ENCODE measurements at regions not wholly inside any gene's neighbourhood (a gene's known extent, or its start where the extent isn't known, plus 50 kb on each side); places are given as distances from the start of the nearest gene placed in this dataset.

DNA sequence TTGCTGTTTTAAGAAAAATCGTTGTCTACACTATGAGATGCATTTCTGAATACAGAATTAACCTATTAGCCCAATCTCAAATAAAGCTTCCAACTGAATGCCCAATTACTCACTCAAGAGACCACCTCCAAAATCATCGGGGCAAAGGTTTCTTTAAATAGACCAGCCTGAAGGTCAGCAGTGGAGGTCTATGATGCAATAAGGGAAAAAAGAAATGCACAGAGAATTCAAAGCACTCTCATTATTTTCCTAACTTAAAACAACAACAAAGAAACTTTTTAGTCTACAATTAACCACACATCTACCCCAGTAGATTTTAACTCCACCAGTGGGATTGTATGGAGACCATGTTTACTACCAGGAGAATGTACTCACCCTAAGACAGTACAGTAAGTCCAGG, 657.7 kb upstream of the CCDC54 start:
- in situ Hi-C loops (cut with MboI; ENCODE audit: low sequenced_read_pairs): no loop called here

DNA sequence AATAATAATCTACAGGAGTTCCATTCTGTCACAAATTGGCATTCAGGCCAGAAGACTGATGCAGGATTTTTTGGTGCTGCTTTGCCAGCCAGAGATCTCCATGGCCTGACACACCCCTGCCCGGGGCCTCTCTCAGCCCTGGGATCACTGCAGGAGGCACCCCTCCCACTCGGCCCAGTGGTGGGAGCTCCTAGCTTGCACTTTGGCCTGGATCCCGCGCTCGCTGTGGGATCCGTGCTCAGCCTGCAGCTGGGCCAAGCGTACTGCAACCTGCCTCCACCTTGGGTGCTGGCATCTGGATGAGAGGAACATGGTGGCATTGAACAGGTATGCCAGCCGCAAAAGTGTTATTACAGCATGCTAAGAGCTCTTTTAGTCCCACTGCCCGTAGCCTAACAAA, 656.7 kb upstream of the CCDC54 start:
- in situ Hi-C loops (cut with MboI; ENCODE audit: low sequenced_read_pairs): no loop called here

DNA sequence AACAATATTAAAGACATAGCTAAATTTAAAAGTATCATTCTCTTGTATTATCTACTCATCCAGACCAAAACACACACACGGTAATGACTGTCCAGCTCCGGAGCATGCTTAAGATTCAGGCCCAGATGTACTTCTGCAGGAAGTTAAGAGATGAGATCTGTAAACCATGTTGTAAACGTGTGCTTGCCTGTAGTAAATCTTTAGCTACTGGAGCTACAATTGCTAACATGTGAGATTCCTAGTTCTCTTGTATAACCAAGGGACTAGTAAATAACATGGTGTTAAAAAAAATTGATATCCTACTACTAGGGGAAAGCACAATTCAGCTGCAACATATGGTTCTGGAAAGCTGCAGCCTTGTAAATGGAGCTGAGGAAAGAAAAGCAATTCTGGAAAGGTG, 651.7 kb upstream of the CCDC54 start:
- in situ Hi-C loops (cut with MboI; ENCODE audit: low sequenced_read_pairs): no loop called here

DNA sequence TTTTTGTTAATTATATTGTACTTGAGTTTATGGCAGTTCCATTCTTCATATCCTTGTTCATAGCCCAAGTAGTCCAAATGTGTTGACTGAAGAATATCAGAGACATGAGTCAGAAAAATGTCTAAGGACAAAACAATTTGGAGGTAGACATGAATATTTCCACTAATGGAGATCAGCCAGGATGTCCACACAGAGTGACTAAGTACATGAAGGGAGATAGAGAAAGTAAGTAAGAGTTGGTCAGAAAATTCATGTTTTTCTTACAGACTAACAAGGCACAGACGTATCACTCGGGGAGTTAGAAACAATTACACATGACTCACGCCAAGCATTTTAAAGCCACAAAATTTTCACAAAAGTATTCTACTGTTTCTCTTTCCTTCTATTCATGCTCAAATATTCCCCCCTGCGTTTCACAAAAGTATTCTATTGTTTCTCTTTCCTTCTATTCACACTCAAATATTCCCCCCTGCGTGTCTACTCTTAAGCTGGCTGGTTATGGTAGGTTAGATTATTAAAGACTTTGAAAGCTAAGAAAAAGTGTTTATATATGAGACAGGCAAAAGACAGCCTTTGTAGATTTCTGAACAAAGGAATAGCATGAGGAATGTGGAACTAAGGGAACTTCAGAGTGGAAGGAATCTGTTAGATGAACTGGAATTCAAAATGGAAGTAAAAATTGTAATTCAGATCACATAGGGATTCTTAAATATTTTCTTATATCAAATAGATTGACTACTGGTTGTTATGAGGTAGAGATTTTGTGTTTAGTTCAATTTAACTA, 648.7 kb upstream of the CCDC54 start:
- in situ Hi-C loops (cut with MboI; ENCODE audit: low sequenced_read_pairs): no loop called here

DNA sequence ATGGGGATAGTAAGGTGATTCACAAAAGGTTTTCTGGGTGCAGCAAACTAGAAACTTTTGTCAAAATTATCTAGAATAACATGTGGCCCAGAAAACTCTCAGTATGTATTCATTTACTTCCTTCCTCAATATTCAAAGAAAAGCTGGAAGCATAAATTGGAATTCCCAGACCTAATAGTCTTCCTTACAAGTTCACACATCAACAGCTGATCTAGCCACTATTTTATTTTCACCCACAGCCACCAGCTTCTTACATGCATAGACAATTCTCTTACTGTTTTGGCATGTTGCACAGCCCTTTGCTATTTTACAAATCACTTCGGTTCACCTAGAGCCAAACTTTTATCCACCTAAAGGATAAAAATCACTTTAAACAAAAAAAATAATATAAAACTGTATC, 647.8 kb upstream of the CCDC54 start:
- in situ Hi-C loops (cut with MboI; ENCODE audit: low sequenced_read_pairs): no loop called here

DNA sequence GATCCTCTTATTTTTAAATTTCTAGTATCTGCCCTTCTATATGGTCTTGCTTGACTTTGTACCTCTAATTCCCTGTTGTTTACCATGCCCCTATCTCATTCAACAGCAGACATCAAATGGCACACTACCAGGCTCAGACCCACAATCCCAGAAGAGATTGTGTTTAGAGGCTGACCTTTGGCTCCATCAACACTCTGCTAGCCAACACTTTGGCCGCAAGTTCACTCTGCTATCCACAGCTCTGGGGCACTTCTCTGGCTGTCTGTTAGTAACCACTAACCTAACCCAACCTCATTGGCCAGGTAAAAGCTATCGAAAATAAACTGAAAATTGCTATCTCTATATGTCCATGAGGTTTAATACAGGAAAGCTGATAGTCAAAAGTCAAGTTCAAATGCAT, 646.0 kb upstream of the CCDC54 start:
- in situ Hi-C loops (cut with MboI; ENCODE audit: low sequenced_read_pairs): no loop called here

DNA sequence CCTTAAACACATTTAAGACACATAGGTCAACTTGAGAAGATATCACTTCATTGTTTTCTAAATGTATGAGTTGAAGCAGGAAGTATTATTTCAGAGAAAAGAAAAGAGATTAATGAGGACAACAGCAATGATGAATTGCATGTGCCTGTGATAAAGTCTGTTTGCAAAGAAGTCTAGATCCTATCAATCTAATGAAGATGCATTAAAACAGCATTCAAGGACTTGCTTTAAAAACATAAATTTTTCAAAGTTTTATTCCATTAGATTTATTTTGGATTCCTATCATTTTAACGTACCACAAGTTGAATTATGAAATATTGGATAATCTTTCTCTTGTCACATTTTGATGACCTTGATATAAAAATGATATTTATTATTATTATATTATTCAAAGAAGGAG, 642.5 kb upstream of the CCDC54 start:
- in situ Hi-C loops (cut with MboI; ENCODE audit: low sequenced_read_pairs): no loop called here

DNA sequence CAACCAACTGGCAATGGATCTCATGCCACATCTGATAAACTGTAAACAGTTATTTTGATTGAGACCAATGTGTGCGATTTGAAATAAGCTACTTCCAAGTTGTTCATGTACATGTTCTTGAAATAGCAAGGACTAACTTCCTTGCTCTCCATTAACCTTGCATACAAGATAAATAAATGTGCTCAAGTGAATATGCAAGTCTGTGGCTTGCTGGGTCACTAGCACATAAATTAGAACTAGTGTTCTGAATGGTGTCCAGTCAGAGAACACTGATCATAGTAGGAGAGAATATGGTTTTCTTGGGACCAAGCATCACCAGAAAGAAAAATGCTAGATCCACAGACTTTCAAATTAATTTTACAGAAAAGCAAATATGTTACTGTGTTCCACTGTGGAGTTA, 640.0 kb upstream of the CCDC54 start:
- in situ Hi-C loops (cut with MboI; ENCODE audit: low sequenced_read_pairs): no loop called here

DNA sequence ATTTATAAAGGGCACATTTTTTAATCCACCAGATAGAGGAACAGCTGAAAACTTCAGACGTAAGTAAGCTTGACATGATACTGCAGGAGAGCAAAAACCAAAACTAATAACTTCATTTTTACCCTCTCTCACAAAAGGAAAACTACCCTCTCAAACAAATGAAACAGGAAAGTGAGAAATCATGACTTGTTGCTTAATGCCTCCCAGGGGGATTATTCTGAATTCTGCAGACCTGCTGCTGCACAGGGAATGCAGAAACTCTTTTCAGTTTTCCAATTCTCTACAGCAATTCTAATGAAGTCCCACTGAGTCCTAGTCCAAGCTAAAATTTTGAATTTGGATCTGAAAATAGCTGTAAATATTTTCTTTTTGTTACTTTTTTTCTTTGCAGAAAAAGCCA, 637.1 kb upstream of the CCDC54 start:
- in situ Hi-C loops (cut with MboI; ENCODE audit: low sequenced_read_pairs): no loop called here

DNA sequence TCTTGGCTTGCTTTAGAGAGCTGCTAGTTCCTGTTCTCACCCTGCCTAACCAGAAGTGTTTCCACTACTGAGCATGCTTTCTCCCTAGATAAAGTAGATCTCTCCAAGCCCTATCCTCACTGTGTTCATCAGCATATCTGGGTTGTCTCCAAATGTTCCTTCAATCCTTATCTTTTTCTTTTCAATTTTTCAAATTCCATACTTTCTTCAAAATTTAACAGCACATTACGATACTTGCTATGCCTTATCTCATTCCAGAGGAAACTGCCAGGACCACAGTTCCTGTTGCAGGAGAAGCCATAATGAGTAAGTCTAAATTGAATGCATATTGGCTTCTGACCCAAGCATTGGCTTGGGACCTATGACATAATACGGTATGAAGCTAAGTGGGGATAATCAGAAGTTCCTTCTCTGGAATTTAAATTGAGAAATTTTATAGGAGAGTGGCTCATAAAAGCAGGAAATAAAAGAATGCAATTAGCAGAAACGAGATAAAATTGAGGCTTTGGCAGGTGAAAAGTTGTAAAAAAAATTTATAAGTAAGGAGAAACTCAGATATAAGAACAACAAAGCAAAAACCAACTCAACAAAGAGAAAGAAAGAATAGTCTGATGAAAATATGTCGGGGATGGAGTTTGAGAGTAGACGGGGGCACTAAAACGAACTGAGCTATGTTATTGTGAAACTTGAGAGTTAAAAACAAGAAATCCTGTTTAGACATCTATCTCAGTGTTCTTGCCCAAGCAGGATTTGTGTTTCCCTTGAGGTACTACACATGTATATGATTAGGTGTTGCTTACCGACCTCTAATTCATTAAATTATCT, 631.7 kb upstream of the CCDC54 start:
- in situ Hi-C loops (cut with MboI; ENCODE audit: low sequenced_read_pairs): no loop called here

DNA sequence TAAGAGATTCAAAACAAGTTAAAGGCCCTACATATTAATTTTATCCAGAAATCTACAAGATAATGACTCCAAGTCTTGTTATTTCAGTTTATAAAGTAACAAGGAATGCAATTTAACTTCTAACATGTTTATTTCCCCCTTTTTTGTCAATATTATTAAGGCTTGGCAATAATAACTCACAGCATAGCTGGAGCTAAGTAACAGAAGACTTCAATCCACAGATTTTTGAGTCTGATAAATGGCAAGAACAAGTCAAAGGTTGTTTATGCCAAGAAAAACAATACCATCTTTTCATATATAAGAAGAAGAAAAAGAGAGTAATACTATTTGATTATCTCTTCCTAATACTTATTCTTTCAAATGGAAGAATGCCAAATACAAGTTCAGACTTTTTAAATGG, 631.0 kb upstream of the CCDC54 start:
- in situ Hi-C loops (cut with MboI; ENCODE audit: low sequenced_read_pairs): no loop called here

DNA sequence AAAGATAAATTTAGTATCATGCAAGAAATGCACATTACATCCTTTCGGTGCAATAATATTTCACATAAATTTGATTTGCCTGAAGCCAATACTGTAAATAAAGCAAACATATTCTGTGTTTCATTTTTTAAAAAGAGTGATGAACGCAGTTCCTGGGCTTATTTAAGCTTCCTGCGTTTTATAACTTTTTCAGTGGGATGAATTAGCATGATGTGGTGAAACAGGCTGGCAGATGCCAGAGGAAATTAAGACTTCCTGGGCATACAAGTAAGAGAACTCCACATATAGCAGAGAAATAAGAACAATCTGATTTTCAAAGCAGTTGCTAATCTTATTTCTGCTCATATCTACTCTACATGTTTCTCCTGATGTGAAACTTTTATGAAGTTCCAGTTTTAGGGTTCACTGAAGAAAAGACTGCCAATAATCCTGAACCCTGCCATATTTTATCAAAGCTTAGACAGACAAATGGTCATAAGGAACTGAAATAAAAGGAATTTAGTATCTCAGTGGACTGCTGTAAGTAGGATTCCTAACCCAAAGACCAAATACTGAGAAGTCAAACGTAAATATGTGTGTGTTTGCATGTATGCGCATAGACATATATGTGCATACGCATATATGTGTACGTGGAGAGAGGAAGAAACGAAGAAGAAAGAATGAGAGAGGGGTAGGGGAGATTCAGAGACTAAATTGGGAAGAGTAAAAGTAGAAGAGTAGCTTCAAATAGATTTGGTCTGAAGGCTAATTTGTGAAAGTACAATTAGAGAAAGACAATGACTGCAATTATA, 628.6 kb upstream of the CCDC54 start:
- in situ Hi-C loops (cut with MboI; ENCODE audit: low sequenced_read_pairs): no loop called here

DNA sequence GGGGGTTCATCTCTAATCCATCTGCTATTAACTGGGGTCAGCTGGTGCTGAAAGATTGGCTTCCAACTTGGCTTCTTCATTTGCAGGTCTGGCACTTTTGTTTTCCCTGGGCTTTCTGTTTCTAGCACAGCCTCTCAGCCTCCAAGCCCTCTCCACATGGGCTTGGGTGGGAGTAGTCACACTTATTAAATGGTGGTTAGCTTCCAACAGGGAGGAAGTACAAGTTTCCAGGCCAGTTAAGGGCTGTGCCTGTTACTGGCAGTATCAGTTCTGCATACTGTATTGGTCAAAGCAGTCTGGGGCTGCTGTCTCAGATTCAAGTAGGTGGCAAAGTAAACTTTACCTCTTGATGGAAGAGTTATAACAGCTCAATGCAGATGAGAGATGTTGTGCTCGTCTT, 627.1 kb upstream of the CCDC54 start:
- in situ Hi-C loops (cut with MboI; ENCODE audit: low sequenced_read_pairs): no loop called here

DNA sequence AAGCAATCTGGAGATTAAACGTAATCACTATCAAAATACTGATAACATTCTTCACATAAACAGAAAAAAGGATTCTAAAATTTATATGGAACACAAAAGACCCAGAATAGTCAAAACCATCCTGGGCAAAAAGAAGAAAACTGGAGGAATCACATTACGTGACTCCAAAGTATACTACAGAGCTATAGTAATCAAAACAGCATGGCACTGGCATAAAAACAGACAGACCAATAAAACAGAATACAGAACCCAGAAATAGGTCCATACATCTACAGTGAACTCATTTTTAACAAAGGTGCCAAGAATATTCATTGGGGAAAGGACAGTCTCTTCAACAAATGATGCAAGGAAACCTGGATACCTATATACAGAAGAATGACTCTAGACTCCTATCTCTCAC, 621.9 kb upstream of the CCDC54 start:
- in situ Hi-C loops (cut with MboI; ENCODE audit: low sequenced_read_pairs): no loop called here

DNA sequence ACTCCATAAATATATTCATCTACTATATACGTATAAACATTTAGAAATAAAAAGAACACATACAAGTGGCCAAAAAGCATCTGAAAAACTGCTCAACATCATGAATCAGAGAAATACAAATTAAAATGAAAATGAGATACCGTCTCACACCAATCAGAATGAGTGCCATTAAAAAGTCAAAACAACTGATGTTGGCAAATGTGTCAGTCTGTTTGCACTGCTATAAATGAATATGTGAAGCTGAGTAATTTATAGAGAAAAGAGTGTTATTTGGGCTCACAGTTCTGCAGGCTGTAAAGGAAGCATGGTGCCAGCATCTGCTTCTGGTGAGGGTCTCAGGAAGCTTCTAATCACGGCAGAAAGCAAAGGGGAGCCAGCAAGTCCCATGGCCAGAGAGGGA, 620.3 kb upstream of the CCDC54 start:
- in situ Hi-C loops (cut with MboI; ENCODE audit: low sequenced_read_pairs): no loop called here

DNA sequence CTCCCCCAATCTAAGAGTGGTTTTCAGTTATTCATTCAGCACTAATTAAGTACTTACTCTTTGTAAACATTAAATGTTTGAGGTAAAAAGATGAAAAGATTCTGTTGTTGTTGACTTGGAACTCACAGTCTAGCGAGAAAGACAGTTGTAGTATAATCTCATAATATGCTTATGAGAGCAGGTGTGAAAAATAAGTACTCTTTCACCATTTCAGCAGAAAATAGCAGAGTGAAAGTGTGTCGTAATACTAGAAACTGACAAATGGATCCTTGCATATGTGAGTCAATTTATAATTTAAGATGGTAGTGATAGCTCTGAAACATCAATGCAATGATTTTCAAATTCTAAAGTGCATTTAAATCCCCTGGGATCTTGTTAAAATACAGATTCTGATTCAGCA, 618.8 kb upstream of the CCDC54 start:
- in situ Hi-C loops (cut with MboI; ENCODE audit: low sequenced_read_pairs): no loop called here

DNA sequence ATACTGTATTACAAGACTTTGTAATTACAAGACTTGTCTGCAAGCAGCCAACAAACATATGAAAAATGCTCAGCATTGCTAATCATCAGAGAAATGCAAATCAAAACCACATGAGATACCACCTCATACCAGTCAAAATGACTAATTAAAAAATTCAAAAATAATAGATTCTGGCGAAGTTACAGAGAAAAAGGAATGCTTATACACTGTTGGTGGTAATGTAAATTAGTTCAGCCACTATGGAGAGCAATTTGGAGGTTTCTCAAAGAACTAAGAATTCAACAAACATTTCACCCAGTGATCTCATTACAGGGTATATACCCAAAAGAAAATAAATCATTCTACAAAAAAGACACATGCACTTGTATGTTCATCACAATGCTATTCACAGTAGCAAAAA, 617.5 kb upstream of the CCDC54 start:
- in situ Hi-C loops (cut with MboI; ENCODE audit: low sequenced_read_pairs): no loop called here

DNA sequence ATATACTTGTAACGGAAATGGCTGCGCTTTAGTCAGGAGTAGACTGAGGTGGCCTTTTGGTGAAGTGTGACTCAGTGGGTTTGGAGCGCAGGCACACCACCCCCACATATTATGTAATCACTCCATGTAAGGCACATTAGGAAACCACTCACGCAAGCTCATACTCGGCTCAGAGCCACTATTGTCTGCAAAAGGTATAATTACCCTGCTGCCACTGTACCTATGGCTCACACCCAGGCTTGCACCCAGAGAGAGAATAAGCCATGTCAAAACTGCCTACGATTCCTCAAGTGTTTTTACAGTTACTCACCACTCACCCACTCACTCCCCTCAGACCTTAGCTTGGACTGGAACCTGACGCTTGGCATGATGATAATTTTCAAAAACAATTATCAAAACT, 611.9 kb upstream of the CCDC54 start:
- in situ Hi-C loops (cut with MboI; ENCODE audit: low sequenced_read_pairs): no loop called here

DNA sequence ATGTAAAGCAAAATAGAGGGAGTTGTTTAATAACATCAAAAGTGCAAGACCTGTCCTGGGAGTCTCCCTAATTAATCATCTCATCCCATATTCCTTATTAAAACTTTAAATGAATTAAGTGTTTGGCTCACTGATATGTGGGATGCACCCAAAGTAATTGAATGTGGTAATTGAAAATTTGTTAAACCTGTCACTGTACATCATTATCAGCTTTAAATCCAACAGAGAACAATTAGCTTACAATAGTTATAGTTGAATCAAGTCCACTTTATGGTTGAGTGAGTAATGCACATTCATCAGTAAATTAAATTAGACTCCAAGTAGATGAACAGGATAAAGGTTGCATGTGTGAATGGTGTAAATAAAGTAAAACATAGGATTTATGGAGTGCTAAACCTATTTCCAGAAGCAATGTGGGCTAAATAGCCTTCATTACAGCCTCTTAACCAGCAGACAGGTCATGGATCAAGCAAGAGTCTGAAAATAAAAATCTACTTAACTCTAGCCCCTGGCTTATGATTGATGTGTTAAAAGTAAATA, 608.2 kb upstream of the CCDC54 start:
- in situ Hi-C loops (cut with MboI; ENCODE audit: low sequenced_read_pairs): no loop called here

DNA sequence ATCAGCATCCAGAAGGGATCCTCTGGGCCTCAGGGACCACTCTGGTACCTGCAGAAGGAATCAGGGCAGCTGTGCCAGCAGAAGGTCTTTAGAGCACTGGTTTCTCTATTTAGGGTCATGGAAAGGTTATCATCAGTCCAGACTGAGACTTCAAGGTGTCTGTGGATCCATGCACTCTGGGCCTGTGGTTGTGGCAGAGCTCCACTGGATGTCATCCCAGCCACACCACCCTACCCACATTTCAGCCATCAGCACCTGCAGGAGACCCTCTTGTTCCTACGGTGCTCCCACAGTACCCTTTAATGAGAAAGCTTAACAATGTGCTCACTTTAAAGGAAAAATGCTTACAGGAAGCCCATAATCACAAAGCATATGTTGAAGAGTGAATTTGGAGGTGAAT, 603.4 kb upstream of the CCDC54 start:
- in situ Hi-C loops (cut with MboI; ENCODE audit: low sequenced_read_pairs): no loop called here

DNA sequence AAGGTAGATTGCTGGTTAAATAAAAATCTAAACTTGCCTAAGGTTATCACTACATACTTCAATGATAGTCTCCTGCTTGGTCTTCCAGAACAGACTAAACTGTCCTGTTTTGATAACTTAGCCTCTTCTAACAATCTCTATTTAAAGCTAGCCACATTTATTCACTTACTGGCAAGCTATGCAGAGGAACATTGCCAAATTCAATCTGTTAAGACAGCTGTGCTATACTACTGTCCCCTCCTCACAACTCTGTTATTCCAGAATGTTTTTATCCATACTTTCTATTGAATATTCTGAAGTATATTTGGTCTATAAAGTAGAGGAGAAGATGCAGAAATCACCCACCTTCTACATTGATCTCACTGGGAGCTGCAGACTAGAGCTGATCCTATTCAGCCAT, 594.0 kb upstream of the CCDC54 start:
- in situ Hi-C loops (cut with MboI; ENCODE audit: low sequenced_read_pairs): no loop called here

Measured in HL-60/S4 (cell line).